ENCODE measurements at regions not wholly inside any gene's neighbourhood (a gene's known extent, or its start where the extent isn't known, plus 50 kb on each side); places are given as distances from the start of the nearest gene placed in this dataset.
"Not testable (repeated sequence)": the region's sequence is repeated elsewhere in the genome, so short reads cannot be mapped to it uniquely, and the experiment has no call there.

DNA sequence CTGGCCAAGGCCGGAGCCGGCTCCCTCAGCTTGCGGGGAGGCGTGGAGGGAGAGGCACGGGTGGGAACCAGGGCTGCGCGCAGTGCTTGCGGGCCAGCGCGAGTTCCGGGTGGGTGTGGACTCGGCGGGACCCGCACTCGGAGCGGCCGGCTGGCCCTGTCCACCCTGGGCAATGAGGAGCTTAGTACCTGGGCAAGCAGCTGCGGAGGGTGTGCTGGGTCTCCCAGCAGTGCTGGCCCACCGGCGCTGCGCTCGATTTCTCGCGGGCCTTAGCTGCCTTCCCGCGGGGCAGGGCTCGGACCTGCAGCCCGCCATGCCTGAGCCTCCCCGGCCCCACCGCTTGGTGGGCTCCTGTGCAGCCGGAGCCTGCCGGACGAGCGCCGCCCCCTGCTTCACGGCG, 91.4 kb upstream of the MAN1A1 start:
- no peak for DNase-seq (ENCODE audit: low spot score)
- TF ChIP-seq, protein P1, sequence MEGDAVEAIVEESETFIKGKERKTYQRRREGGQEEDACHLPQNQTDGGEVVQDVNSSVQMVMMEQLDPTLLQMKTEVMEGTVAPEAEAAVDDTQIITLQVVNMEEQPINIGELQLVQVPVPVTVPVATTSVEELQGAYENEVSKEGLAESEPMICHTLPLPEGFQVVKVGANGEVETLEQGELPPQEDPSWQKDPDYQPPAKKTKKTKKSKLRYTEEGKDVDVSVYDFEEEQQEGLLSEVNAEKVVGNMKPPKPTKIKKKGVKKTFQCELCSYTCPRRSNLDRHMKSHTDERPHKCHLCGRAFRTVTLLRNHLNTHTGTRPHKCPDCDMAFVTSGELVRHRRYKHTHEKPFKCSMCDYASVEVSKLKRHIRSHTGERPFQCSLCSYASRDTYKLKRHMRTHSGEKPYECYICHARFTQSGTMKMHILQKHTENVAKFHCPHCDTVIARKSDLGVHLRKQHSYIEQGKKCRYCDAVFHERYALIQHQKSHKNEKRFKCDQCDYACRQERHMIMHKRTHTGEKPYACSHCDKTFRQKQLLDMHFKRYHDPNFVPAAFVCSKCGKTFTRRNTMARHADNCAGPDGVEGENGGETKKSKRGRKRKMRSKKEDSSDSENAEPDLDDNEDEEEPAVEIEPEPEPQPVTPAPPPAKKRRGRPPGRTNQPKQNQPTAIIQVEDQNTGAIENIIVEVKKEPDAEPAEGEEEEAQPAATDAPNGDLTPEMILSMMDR (IDR thresholded peaks at IDR 0.05; ENCODE audit: extremely low read depth, insufficient read depth, missing control alignments): no peak
- in situ Hi-C loops (cut with MboI; ENCODE audit: low pct_unique_long_range_greater_than_20kb, low sequenced_read_pairs, unreplicated experiment): no loop called here

DNA sequence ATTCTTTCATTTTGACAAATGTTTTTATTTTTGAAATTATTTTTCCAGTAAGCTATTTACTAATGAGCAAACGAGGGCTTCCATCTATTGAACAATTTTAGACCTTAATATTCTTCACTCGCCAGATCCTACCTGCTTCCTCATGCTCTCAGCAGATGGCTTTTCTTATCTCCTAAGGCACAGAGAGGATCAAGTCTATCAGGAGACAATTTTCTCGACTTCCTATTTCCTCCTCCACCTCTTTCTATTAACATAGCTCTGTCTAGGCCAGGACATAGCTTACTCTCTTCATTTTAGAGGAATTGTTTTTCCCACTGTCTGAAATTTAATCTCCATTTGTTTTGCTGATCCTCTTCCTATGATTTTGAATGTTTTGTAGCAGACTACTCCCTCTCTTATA, 87.0 kb upstream of the MAN1A1 start:
- no peak for DNase-seq (ENCODE audit: low spot score)
- in situ Hi-C loops (cut with MboI; ENCODE audit: low pct_unique_long_range_greater_than_20kb, low sequenced_read_pairs, unreplicated experiment): no loop called here
- TF ChIP-seq, protein P1 (IDR thresholded peaks at IDR 0.05; ENCODE audit: extremely low read depth, insufficient read depth, missing control alignments): no peak

DNA sequence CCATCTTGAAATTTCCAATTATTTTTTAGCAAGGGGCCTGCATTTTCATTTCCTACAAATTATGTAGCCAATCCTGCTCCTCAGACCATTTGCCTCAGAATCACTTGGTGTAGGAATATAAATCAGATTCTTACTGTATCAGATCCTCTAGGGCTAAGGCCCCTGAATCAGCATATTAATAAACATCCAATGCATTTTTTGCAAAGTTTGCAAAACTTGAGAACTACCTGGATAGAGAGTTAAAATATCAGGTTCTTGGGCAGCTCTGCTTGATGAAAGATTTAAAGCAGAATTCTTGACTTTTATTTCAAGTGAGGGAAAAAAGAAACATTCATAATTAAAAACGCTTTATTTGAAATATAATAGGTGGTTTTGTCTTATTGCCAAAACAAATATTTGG, 82.2 kb upstream of the MAN1A1 start:
- TF ChIP-seq, protein P1 (IDR thresholded peaks at IDR 0.05; ENCODE audit: extremely low read depth, insufficient read depth, missing control alignments): no peak
- DNase-seq (ENCODE audit: low spot score): no peak
- in situ Hi-C loops (cut with MboI; ENCODE audit: low pct_unique_long_range_greater_than_20kb, low sequenced_read_pairs, unreplicated experiment): no loop called here

DNA sequence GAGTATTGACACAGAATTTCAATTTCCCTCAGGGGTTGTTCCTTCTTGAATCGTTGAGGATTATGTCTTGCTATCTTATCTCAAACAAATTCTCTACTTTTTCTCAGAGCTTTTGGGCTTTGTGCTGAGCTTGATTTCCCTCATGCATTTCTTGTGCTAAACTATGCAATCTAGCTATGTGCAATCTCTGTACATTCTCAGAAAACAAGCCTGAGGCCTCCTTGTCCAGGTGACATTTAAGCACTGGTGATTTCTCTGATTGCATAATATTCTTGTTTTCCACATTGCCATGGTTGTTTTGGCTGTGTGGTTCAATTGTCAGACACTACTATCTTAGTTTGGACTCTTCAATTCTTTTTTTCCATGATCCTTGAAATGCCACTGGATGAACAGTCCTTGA, 81.2 kb upstream of the MAN1A1 start:
- no peak for DNase-seq (ENCODE audit: low spot score)
- TF ChIP-seq, protein P1 (IDR thresholded peaks at IDR 0.05; ENCODE audit: extremely low read depth, insufficient read depth, missing control alignments): no peak
- in situ Hi-C loops (cut with MboI; ENCODE audit: low pct_unique_long_range_greater_than_20kb, low sequenced_read_pairs, unreplicated experiment): no loop called here

DNA sequence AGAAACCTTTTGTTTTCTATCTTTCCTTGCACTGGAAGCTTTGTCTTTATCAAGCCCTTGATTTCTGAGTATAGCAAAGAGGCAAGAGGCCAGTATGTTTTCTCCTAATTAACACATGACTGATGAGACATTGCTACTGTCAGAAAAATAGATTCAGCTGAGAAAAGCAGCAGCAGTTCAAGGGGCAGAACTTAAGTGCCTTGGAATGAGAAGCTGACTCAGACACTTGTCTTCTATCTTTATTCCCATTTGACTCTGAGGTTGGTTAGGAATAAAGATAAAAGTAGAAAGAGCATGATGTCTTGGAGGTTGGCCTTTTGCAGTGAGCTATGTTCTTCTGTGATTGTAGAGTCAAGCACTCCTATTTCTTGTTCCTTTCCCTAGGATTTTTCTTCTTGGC, 79.1 kb upstream of the MAN1A1 start:
- DNase-seq (ENCODE audit: low spot score): no peak
- in situ Hi-C loops (cut with MboI; ENCODE audit: low pct_unique_long_range_greater_than_20kb, low sequenced_read_pairs, unreplicated experiment): no loop called here
- TF ChIP-seq, protein P1 (IDR thresholded peaks at IDR 0.05; ENCODE audit: extremely low read depth, insufficient read depth, missing control alignments): no peak

DNA sequence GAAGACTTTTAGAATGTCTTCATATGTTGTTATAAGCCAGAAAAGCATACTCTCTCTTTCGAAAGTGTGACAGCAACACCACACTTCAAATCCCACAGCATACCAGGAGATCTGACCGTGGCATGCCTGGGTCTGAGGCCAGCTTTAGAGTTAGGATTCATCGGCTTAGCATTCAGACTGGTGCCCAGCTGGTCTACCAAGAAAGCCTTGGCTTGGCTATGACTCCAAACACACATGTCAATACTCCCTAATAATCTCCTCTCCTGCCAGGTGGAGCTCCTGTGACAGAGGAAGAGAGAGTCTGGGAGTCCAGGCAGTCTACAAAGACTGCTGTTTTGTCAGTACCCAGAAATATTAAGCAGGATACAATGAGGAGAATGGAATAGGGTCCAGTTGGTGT, 77.1 kb upstream of the MAN1A1 start:
- TF ChIP-seq, protein P1 (IDR thresholded peaks at IDR 0.05; ENCODE audit: extremely low read depth, insufficient read depth, missing control alignments): no peak
- DNase-seq (ENCODE audit: low spot score): no peak
- in situ Hi-C loops (cut with MboI; ENCODE audit: low pct_unique_long_range_greater_than_20kb, low sequenced_read_pairs, unreplicated experiment): no loop called here

DNA sequence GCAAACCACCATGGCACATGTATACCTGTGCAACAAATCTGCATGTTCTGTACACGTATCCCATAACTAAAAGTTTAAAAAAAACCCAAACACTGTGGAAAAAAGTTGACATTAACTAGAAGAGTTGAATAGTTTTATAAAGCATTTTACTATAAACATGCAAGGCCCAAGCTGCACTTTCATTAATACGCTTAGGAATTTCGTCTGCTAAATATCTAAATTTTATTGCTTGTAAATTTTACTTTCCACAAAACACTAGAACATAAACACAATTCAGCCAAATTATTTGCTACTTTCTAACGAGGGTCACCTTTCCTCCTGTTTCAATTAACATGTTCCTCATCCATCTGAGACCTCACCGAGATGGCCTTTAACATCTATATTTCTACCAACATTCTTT, 74.4 kb upstream of the MAN1A1 start:
- no peak for DNase-seq (ENCODE audit: low spot score)
- TF ChIP-seq, protein P1 (IDR thresholded peaks at IDR 0.05; ENCODE audit: extremely low read depth, insufficient read depth, missing control alignments): no peak
- in situ Hi-C loops (cut with MboI; ENCODE audit: low pct_unique_long_range_greater_than_20kb, low sequenced_read_pairs, unreplicated experiment): no loop called here

DNA sequence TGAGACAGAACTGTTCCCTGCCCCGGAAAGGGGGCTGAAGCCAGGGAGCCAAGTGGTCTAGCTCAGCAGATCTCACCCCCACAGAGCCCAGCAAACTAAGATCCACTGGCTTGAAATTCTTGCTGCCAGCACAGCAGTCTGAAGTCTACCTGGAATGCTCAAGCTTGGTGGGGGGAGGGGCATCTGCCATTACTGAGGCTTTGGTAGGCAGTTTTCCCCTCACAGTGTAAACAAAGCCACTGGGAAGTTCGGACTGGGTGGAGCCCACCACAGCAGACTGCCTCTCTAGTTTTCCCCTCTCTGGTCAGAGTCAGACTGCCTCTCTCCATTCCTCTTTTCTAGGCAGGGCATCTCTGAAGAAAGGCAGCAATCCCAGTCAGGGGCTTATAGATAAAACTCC, 68.5 kb upstream of the MAN1A1 start:
- in situ Hi-C loops (cut with MboI; ENCODE audit: low pct_unique_long_range_greater_than_20kb, low sequenced_read_pairs, unreplicated experiment): not testable (repeated sequence)

More for the DNA sequence above, 68.5 kb upstream of the MAN1A1 start:
- DNase-seq (ENCODE audit: low spot score): not testable (repeated sequence)

Measured in GM13977 (cell line).